ENCODE measurements at regions not wholly inside any gene's neighbourhood (a gene's known extent, or its start where the extent isn't known, plus 50 kb on each side); places are given as distances from the start of the nearest gene placed in this dataset.
A peak's percentile ranks its signal among the peaks of the same experiment; 100 is the strongest.

GRCh38 chr10:123521076-123521475 lies 145.1 kb upstream of the GPR26 start:
- FAIRE-seq (no peak), DNase-seq (ENCODE audit: low spot score) (no peak)

DNA sequence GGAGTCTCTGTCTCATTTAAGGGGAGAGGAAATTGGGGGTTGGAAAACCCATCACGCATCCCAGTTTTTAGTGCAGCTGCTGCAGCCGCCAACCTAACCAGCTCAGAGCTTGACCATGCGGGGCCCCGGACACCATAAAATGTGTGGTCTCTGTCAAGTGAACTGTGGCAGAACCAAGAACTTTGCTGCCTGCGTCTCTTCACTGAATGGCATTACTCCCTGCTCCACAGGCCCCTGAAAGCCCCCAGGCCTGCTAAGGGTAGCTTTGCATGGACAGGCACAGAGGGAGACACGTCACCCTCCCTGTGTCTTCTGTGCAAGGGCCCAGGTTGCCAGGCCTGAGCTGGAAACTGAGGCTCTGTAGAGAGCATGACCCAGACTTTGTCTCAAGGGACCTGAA lies 144.6 kb upstream of the GPR26 start:
- DNase-seq (ENCODE audit: low spot score) = no peak
- FAIRE-seq = no peak

GRCh38 chr10:123522702-123523312 lies 143.3 kb upstream of the GPR26 start:
- DNase-seq (ENCODE audit: low spot score) (no peak), FAIRE-seq (no peak)

DNA sequence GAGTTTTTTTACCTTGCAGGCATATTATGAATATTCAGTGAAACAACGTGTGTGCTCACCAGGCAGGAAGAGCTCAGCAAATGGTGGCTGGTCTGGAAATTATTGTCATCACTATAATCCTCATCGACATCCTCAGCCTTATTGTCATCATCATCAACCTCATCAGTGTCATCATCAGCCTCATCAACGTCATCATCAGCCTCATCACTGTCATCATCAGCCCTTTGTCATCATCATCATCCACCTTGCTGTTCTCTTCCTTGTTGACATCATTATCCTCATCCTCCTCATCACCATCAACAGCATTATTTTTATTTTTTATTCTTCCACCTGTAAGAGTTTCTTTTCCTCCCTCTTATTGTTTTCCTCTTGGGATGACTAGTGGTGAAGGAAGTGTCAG lies 142.3 kb upstream of the GPR26 start:
- no peak for DNase-seq (ENCODE audit: low spot score)
- peak; percentile 56 for FAIRE-seq

DNA sequence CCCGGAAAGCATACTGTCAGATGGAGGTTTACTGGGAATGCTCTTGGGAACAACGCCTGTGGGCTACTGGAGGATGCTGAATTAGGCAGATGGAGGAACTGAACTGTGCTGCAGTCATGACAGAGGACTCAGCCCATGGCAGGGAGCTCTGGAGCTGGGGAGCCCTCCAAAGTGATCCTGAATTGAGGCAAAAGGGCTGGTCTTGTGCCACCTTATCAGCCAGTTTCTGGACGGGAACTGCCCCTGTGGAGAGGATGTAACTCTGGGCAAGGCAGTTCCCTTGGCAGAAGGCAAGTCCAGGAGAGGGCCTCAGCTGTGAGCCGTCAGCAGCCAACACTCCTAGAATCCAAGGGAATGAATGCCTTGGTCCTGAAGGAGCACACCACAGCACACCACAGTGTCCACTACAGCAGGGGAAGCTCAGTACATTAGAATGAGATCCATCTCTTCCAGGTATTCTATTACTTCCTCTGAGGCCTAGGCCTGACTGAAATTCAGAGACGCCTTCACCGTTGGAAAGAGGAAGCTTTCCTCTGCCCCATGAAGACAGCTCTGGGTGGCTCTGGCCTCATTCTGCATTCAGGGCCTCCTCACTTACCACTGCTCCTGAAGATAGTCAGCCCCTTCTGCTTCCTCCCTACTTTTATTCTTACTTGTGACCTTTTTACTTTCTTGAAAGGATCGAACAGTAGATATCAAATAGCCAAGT lies 139.6 kb upstream of the GPR26 start:
- no peak for DNase-seq (ENCODE audit: low spot score)
- FAIRE-seq = no peak

- DNase-seq (ENCODE audit: low spot score) (no peak), FAIRE-seq (no peak)
These were observed 139.0 kb upstream of the GPR26 start for GRCh38 chr10:123527151-123527550.

DNA sequence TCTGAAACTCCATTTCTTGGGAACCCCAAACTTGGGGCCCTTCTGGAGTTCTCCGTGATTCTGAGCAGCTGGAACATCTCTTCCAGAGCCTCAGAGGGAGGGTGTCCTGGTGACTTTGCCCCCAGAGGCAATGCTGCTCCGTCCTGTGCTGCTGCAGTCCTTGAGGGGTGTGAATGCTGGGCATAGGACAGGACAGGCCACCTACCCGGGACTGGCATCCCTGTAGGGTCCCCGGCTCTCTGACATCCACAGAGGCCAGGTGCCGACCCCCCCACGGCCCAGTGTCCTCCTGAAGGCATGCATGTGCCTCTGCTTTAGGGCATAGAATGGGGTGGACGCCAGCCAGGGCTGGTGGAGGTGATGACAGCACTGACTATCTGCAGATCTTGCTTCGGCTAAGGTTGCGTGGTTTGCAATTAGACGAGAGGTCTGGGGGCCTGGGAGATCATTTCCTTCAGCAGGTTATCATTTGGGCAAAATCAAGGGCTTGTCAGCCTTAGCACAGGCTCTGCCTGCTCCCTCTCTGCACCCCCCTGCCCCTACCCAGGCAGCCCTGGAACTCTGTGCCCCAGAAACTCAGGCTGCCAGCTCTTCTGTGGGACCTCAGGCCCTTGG lies 136.9 kb upstream of the GPR26 start:
- no peak for DNase-seq (ENCODE audit: low spot score)
- FAIRE-seq = no peak

DNA sequence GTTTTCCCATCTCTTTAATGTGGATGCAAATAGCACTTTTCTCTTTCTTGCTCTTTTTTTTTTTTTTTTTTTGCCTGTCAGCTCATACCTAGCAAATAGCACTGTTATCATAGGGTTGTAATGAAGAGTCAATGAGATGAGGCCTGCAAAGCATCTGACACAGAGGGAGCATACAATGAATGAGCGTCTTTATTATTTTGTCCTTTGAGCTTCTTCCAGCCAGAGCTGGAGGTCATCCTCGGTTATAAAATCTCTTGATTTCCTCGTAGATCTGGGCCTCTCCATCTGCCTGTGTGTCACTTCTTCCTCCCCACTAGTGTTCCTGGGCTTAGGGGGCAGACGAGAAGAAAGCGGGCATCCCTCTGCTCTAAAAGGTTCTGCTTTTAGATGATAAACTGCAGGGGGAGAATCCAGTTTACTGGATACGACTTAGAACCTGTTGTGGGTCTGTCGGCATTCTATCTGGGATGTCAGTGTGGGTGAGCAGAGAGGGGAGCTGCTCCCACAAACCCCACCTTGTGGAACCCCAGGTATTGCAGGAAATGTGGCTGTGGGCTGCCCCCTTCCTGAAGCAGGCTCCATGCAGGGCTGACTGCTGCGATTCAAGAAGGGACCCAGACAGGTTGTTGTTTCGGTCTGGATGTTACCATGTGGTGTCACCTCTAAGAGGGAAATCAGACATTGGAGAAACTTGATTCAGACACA lies 135.8 kb upstream of the GPR26 start:
- FAIRE-seq = no peak
- DNase-seq (ENCODE audit: low spot score) = no peak

DNA sequence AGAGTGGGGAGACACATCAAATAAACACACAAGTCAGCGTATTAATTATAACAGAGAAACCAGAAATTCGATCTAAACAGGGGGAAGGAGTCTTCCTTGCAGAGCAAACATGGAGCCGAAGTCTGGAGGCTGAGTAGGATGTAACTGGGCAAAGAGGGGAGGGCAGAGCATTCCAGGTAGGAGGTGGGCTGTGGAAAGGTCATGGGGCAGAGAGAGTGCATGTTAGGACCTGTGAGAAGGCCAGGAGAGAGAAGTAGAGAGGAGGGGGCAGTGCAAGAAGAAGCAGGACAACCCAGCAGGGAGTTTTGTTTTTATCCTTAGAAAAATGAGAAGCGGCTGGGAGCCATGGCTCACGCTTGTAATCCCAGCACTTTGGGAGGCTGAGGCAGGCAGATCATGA lies 130.8 kb upstream of the GPR26 start:
- FAIRE-seq (no peak), DNase-seq (ENCODE audit: low spot score) (no peak)

DNA sequence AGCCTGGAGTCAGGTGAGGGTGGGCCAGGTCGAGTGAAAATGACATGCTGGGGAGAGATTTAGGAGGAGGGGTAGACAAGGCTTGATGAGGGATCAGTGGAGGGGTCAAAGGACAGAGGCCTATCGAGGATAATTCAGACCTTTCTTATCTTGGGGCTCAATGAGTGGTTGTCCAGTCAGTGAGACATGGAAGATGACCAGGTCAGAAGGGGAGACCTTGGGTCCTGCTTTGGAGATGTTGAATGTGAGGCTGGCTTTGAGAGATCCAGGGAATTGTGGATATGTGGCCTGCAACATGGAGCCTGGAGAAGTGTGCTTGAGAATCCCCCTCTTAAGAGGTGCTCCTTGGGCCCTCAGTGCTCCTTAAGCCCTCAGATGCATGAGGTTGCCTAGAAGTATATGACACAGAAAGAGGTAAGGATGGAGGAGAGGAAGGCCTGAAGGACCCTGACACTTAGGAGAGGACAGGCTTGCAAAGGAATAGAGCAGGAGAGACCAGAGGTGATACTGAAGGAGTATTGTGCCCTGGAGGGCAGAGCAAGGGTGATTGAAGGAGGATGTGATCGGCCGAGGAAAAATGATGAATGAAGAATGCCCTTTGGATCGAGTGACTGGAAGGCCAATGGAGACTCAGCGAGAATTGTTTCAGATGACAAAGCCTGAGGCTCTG lies 129.8 kb upstream of the GPR26 start:
- no peak for FAIRE-seq

GRCh38 chr10:123537188-123537961 lies 128.8 kb upstream of the GPR26 start:
- DNase-seq (ENCODE audit: low spot score) = no peak
- no peak for FAIRE-seq

More for the DNA sequence above, 129.8 kb upstream of the GPR26 start:
- no peak for DNase-seq (ENCODE audit: low spot score)

GRCh38 chr10:123538401-123539320 lies 127.5 kb upstream of the GPR26 start:
- FAIRE-seq = no peak

GRCh38 chr10:123544986-123545385 lies 121.2 kb upstream of the GPR26 start:
- DNase-seq (ENCODE audit: low spot score) (no peak), FAIRE-seq (no peak)

More at GRCh38 chr10:123538401-123539320, 127.5 kb upstream of the GPR26 start:
- DNase-seq (ENCODE audit: low spot score) = no peak

DNA sequence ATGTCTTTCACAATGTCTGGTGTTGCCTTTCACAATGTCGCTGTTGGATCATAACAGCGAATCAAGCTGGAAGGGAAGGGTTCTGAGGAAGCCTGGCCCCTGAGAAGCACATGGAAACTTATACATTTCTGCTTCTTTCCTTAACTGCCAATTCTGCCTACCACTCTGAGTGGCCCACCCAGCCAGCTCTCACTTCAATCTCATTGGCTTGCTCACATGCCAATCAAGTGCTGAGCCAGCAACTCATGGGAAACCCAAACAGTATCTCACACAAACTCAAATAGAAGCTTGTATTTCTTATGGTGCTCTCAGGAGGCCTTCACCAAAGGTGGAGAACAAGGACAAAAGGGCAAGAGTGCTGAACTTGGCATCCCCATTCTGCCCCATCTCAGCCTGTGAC lies 117.4 kb upstream of the GPR26 start:
- FAIRE-seq (no peak), DNase-seq (ENCODE audit: low spot score) (no peak)

GRCh38 chr10:123549761-123550454 lies 116.2 kb upstream of the GPR26 start:
- no peak for FAIRE-seq
- no peak for DNase-seq (ENCODE audit: low spot score)

GRCh38 chr10:123550675-123551096 lies 115.5 kb upstream of the GPR26 start:
- no peak for FAIRE-seq
- no peak for DNase-seq (ENCODE audit: low spot score)

- FAIRE-seq = no peak
- DNase-seq (ENCODE audit: low spot score) = no peak
These were observed 114.9 kb upstream of the GPR26 start for GRCh38 chr10:123551259-123551658.

GRCh38 chr10:123552760-123553554 lies 113.2 kb upstream of the GPR26 start:
- DNase-seq (ENCODE audit: low spot score) = no peak
- no peak for FAIRE-seq
